ENCODE measurements at regions not wholly inside any gene's neighbourhood (a gene's known extent, or its start where the extent isn't known, plus 50 kb on each side); places are given as distances from the start of the nearest gene placed in this dataset.

DNA sequence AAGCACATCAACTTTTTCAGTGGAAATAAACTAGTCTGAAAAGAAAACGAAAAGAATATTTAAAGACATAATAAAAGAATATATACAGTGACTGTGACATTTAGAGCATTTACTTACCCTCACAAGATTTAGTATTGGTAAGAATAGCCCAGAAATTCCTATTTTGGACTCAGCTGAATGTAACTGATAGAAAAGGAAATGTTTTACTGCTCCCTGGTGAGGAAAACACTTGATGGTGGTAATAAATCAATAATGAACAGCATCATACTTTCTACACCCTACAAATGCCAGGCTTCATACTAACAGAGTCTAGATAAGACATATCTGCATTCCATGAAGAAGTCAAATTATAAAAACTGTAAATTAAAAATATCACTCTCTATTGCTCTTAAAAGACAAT lies 753.5 kb upstream of the PCDH10 start:
- 38 to 43% methylated on average over 1 of the region's 1 CpG for WGBS, 2 donors
- intact Hi-C loops (cut with DNase I) = no loop called here

DNA sequence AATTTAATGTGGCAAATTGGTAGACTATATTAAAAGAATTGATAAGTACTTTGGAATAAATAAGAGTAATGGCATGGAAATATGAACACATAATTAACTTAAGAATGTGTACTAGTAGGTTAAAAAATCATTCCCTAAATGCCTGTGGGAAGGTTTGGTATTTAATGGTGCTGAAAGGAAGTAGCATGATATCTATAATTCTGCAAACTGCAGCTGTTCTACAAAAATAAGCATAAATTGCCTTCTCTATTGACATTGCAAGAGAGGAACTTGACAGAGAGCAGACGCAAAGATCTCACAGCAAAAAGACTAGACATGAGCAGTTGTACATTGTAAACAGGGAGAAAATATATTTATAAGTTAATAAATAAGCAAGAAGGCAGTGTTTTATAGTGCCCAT lies 752.5 kb upstream of the PCDH10 start:
- WGBS, 2 donors = 56 to 80% methylated on average over 1 of the region's 1 CpG
- Histone ChIP-seq H3K9me3 (no peaks in the 10 kb centered on the region), H3K27ac (no peak overlapping the region), H3K4me1 (no peaks in the 10 kb centered on the region), H3K36me3 (no peaks in the 10 kb centered on the region), H3K27me3 (no peaks in the 10 kb centered on the region), H3K4me3 (no peak overlapping the region)
- intact Hi-C loops (cut with DNase I) = no loop called here
- no peak for TF ChIP-seq POLR2A (IDR thresholded peaks at IDR 0.05)
- TF ChIP-seq, protein P1, sequence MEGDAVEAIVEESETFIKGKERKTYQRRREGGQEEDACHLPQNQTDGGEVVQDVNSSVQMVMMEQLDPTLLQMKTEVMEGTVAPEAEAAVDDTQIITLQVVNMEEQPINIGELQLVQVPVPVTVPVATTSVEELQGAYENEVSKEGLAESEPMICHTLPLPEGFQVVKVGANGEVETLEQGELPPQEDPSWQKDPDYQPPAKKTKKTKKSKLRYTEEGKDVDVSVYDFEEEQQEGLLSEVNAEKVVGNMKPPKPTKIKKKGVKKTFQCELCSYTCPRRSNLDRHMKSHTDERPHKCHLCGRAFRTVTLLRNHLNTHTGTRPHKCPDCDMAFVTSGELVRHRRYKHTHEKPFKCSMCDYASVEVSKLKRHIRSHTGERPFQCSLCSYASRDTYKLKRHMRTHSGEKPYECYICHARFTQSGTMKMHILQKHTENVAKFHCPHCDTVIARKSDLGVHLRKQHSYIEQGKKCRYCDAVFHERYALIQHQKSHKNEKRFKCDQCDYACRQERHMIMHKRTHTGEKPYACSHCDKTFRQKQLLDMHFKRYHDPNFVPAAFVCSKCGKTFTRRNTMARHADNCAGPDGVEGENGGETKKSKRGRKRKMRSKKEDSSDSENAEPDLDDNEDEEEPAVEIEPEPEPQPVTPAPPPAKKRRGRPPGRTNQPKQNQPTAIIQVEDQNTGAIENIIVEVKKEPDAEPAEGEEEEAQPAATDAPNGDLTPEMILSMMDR (IDR thresholded peaks at IDR 0.05) = no peak
- no peak for DNase-seq

More for the DNA sequence above, 753.5 kb upstream of the PCDH10 start:
- no peak for DNase-seq
- no peaks in the 10 kb centered on the region for H3K27me3 ChIP-seq
- H3K4me3 ChIP-seq = no peak overlapping the region
- no peaks in the 10 kb centered on the region for H3K9me3 ChIP-seq
- H3K36me3 ChIP-seq = no peaks in the 10 kb centered on the region
- TF ChIP-seq, protein P1 (IDR thresholded peaks at IDR 0.05) = no peak
- no peak for TF ChIP-seq POLR2A (IDR thresholded peaks at IDR 0.05)
- H3K27ac ChIP-seq = no peak overlapping the region
- no peaks in the 10 kb centered on the region for H3K4me1 ChIP-seq

DNA sequence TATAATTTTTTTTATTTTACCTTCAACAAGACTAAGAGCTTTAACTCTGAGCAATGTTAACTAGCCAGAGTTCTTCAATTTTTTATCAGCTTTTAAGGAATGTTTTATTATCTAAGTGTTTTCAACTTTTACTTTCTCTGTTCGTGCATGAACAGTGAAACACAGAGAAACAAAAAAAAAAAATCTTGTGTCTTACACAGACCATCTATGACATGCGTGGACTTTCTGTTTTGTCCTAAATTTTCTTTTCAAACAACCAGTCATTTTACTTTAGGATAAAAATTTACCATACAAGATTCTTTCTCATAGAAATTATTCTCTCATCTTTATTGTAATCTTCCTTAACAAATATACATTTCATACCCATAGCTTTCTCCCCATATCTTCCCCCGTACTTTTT lies 731.9 kb upstream of the PCDH10 start:
- TF ChIP-seq, protein P1 (IDR thresholded peaks at IDR 0.05) = no peak
- TF ChIP-seq POLR2A (IDR thresholded peaks at IDR 0.05) = no peak
- H3K9me3 ChIP-seq = no peaks in the 10 kb centered on the region
- no peaks in the 10 kb centered on the region for H3K36me3 ChIP-seq
- no peak overlapping the region for H3K4me3 ChIP-seq
- H3K27ac ChIP-seq = no peak overlapping the region
- no peaks in the 10 kb centered on the region for H3K4me1 ChIP-seq
- 54 to 73% methylated on average over 3 of the region's 3 CpGs for WGBS, 2 donors
- H3K27me3 ChIP-seq = no peaks in the 10 kb centered on the region
- intact Hi-C loops (cut with DNase I) = no loop called here
- no peak for DNase-seq

DNA sequence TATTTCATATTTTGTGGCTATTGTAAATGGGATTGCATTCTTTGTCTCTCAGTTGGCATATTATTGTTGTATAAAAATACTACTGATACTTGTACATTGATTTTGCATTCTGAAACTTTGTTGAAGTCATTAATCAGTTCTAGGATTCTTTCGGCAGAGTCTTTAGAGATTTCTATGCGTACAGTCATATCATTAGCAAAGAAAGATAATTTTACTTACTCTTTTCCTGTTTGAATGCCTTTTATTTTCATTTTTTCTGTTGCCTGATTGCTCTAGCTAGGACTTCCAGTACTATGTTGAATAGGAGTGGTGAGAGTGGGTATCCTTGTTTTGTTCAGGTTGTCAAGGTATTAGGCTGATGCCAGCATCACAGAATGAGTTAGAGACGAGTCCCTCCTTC lies 722.0 kb upstream of the PCDH10 start:
- Histone ChIP-seq H3K27ac (no peak overlapping the region), H3K36me3 (no peaks in the 10 kb centered on the region), H3K27me3 (no peaks in the 10 kb centered on the region), H3K4me3 (no peak overlapping the region), H3K9me3 (no peaks in the 10 kb centered on the region), H3K4me1 (no peaks in the 10 kb centered on the region)
- intact Hi-C loops (cut with DNase I) = no loop called here
- WGBS, 2 donors = 57 to 85% methylated on average over 3 of the region's 3 CpGs
- TF ChIP-seq POLR2A (IDR thresholded peaks at IDR 0.05) = no peak
- TF ChIP-seq, protein P1 (IDR thresholded peaks at IDR 0.05) = no peak
- no peak for DNase-seq

DNA sequence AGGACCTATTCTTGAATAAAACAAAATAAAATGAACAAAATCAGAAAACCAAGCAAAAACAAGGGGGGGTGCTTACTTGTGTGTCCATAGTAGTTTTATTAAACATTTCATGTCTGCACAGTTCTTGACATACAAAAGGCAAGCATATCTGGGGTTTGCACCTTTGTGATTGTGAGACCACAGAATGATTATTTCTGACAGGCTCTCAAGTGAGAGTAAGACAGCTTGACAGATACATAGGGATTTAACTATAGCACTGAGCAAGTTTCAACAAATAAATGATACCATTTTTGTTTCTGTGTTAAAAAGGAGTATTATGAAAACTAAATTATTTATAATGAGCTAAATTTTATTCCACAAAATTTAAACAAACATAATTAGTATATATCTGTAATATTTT lies 712.0 kb upstream of the PCDH10 start:
- Histone ChIP-seq H3K27ac (no peak overlapping the region), H3K27me3 (no peaks in the 10 kb centered on the region), H3K36me3 (no peaks in the 10 kb centered on the region), H3K9me3 (no peaks in the 10 kb centered on the region), H3K4me3 (no peak overlapping the region), H3K4me1 (no peaks in the 10 kb centered on the region)
- no peak for DNase-seq
- intact Hi-C loops (cut with DNase I) = no loop called here
- no peak for TF ChIP-seq POLR2A (IDR thresholded peaks at IDR 0.05)
- TF ChIP-seq, protein P1 (IDR thresholded peaks at IDR 0.05) = no peak

Data from esophagus squamous epithelium (tissue), 5 donors.